H1 (cell line): ENCODE measurements at regions not wholly inside any gene's neighbourhood (a gene's known extent, or its start where the extent isn't known, plus 50 kb on each side); places are given as distances from the start of the nearest gene placed in this dataset.

Experiments used
- CTCF ChIA-PET: fragments of 300-600 bp; sonication (Branson Sonifier 250); formaldehyde crosslinking; loops from one replicate; lab custom pipeline; 2021; ENCODE audit not compliant: partially characterized antibody; lab: Charles Lee
- POLR2A ChIA-PET: fragments of 300-600 bp; sonication (Branson Sonifier 250); formaldehyde crosslinking; loops from one replicate; lab custom pipeline; 2021; ENCODE audit warnings: inconsistent platforms; ENCODE audit not compliant: partially characterized antibody; lab: Charles Lee
- DNase-seq, 2 experiments: peaks; one replicate each; pipeline versions ENCODE4 v3.0.0 to v3.0.0-alpha.2; 2010 to 2022; ENCODE audit warnings: low spot score in 2 of 2, low read depth in 1 of 2, mixed read lengths in 1 of 2
- FAIRE-seq: peaks from 2 replicates; lab custom pipeline; 2011; peaks lifted over from hg19 to GRCh38; lab: Jason Lieb, UNC
- H2AFZ ChIP-seq: 2 replicates; pipeline ENCODE4 v1.8.1; 2012; ENCODE audit warnings: low read length, inconsistent platforms
- H2AK5ac ChIP-seq: 2 replicates; pipeline ENCODE4 v1.6.1; 2013; ENCODE audit warnings: low read depth, low read length
- H2BK120ac ChIP-seq: replicated peaks from 2 replicates; pipeline ENCODE3; 2013; ENCODE audit warnings: low read depth, low read length, inconsistent platforms
- H2BK12ac ChIP-seq: 2 replicates; pipeline ENCODE4 v1.6.1; 2013; ENCODE audit warnings: low read depth, low read length
- H2BK15ac ChIP-seq: 2 replicates; pipeline ENCODE4 v1.6.1; 2013; ENCODE audit warnings: low read length
- H2BK20ac ChIP-seq: 2 replicates; pipeline ENCODE4 v1.6.1; 2013; ENCODE audit warnings: low read length
- H2BK5ac ChIP-seq: 2 replicates; pipeline ENCODE4 v1.6.1; 2013; ENCODE audit warnings: low read depth, low read length
- H3K14ac ChIP-seq: 2 replicates; pipeline ENCODE4 v1.6.1; 2013; ENCODE audit warnings: inconsistent platforms; ENCODE audit not compliant: insufficient read length
- H3K18ac ChIP-seq: 2 replicates; pipeline ENCODE4 v1.6.1; 2013; ENCODE audit warnings: low read length; ENCODE audit errors: extremely low read depth
- H3K23ac ChIP-seq: 2 replicates; pipeline ENCODE4 v1.6.1; 2013; ENCODE audit warnings: inconsistent platforms; ENCODE audit not compliant: insufficient read length
- H3K23me2 ChIP-seq: 2 replicates; pipeline ENCODE4 v1.6.1; 2013; ENCODE audit warnings: low read depth, low read length
- H3K27ac ChIP-seq: 2 replicates; pipeline ENCODE4 v1.6.1; 2011; ENCODE audit warnings: low read depth, low read length, inconsistent platforms
- H3K27me3 ChIP-seq, 4 experiments: replicated peaks in 1 of 4; 1 replicate in 1 of 4; 2 replicates in 3 of 4; pipeline versions ENCODE4 v1.6.1 to v1.8.1; 2011 to 2013; ENCODE audit warnings: low read length in 3 of 4, mild to moderate bottlenecking in 3 of 4, inconsistent platforms in 2 of 4, mixed read lengths in 2 of 4, moderate library complexity in 1 of 4; ENCODE audit not compliant: control insufficient read depth in 3 of 4, insufficient read depth in 3 of 4; ENCODE audit errors: extremely low read depth in 1 of 4
- H3K36me3 ChIP-seq, 4 experiments: 2 replicates each; pipeline versions ENCODE4 v1.6.1 to v1.8.1; 2011 to 2013; ENCODE audit warnings: mild to moderate bottlenecking in 4 of 4, low read length in 3 of 4, moderate library complexity in 2 of 4, control low read depth in 1 of 4, inconsistent platforms in 1 of 4; ENCODE audit not compliant: insufficient read depth in 4 of 4, control insufficient read depth in 2 of 4
- H3K4ac ChIP-seq: replicated peaks from 2 replicates; pipeline ENCODE3; 2013; ENCODE audit warnings: low read length, low read depth, mixed read lengths, inconsistent platforms; ENCODE audit not compliant: insufficient read length
- H3K4me1 ChIP-seq, 4 experiments: replicated peaks in 1 of 4; 1 replicate in 1 of 4; 2 replicates in 3 of 4; pipeline versions ENCODE4 v1.6.1 to v1.8.1; 2011 to 2013; ENCODE audit warnings: low read length in 3 of 4, inconsistent platforms in 2 of 4, mixed read lengths in 1 of 4; ENCODE audit not compliant: insufficient read depth in 4 of 4, control insufficient read depth in 3 of 4
- H3K4me2 ChIP-seq, 2 experiments: 2 replicates each; pipeline versions ENCODE4 v1.6.1 to v1.8.1; 2011 to 2013; ENCODE audit warnings: low read depth in 2 of 2, low read length in 2 of 2, control low read depth in 1 of 2, inconsistent platforms in 1 of 2, mild to moderate bottlenecking in 1 of 2; ENCODE audit not compliant: insufficient read depth in 1 of 2
- H3K4me3 ChIP-seq, 4 experiments: fragments of 200-600, 300-600 bp in 1 of 4; sonication (generic), shearing (Covaris generic), sonication (Bioruptor Twin) in 1 of 4; 2 replicates each; pipeline versions ENCODE4 v1.5.1 to v1.8.1; 2011 to 2016; ENCODE audit warnings: low read length in 4 of 4, low read depth in 3 of 4, control low read depth in 2 of 4, inconsistent platforms in 2 of 4, mild to moderate bottlenecking in 2 of 4, mixed read lengths in 1 of 4, moderate library complexity in 1 of 4; ENCODE audit not compliant: insufficient read depth in 2 of 4; ENCODE audit errors: extremely low read depth in 1 of 4
- H3K56ac ChIP-seq: replicated peaks from 2 replicates; pipeline ENCODE3; 2013; ENCODE audit warnings: low read depth, mild to moderate bottlenecking, mixed read lengths, low read length, inconsistent platforms; ENCODE audit not compliant: insufficient read length
- H3K79me1 ChIP-seq: 2 replicates; pipeline ENCODE4 v1.6.1; 2013; ENCODE audit warnings: low read depth, low read length, control low read depth
- H3K79me2 ChIP-seq, 2 experiments: 2 replicates each; pipeline versions ENCODE4 v1.6.1 to v1.8.1; 2012 to 2013; ENCODE audit warnings: low read length in 2 of 2, mild to moderate bottlenecking in 2 of 2, inconsistent platforms in 1 of 2; ENCODE audit not compliant: insufficient read depth in 2 of 2, control insufficient read depth in 1 of 2
- H3K9ac ChIP-seq, 4 experiments: replicated peaks in 1 of 4; 1 replicate in 1 of 4; 2 replicates in 3 of 4; pipeline versions ENCODE4 v1.6.1 to v1.8.1; 2011 to 2013; ENCODE audit warnings: low read depth in 3 of 4, low read length in 3 of 4, control low read depth in 2 of 4, mild to moderate bottlenecking in 2 of 4, moderate library complexity in 2 of 4, inconsistent platforms in 1 of 4; ENCODE audit errors: extremely low read depth in 1 of 4
- H3K9me3 ChIP-seq, 2 experiments: 2 replicates each; pipeline versions ENCODE4 v1.6.1 to v1.8.1; 2012 to 2013; ENCODE audit warnings: mild to moderate bottlenecking in 2 of 2, moderate library complexity in 2 of 2, control low read depth in 1 of 2, inconsistent platforms in 1 of 2, low read depth in 1 of 2, low read length in 1 of 2, mixed read lengths in 1 of 2; ENCODE audit not compliant: insufficient read depth in 2 of 2
- H4K20me1 ChIP-seq, 2 experiments: replicated peaks in 1 of 2; 2 replicates each; pipeline versions ENCODE3 to v1.8.1; 2011 to 2013; ENCODE audit warnings: inconsistent platforms in 2 of 2, low read length in 2 of 2, mild to moderate bottlenecking in 1 of 2; ENCODE audit not compliant: insufficient read depth in 2 of 2, control insufficient read depth in 1 of 2
- H4K5ac ChIP-seq: 2 replicates; pipeline ENCODE4 v1.6.1; 2013; ENCODE audit warnings: low read length, low read depth, mixed read lengths, inconsistent platforms; ENCODE audit not compliant: insufficient read length
- H4K8ac ChIP-seq: 2 replicates; pipeline ENCODE4 v1.8.0; 2013; ENCODE audit warnings: mild to moderate bottlenecking, moderate library complexity, low read length, inconsistent platforms; ENCODE audit not compliant: insufficient read depth; ENCODE audit errors: extremely low read depth
- H4K91ac ChIP-seq: replicated peaks from 2 replicates; pipeline ENCODE3; 2013; ENCODE audit warnings: low read length, mixed read lengths, inconsistent platforms; ENCODE audit not compliant: insufficient read length
- ASH2L ChIP-seq: fragments of 200-600, 300-600 bp; sonication (generic); IDR thresholded peaks from one replicate; pipeline ENCODE4 v1.7.1; 2017; ENCODE audit warnings: low read length
- CTBP2 ChIP-seq: IDR thresholded peaks from 2 replicates; pipeline ENCODE4 v1.7.0; 2011; ENCODE audit warnings: borderline replicate concordance, mild to moderate bottlenecking, moderate library complexity, mixed read lengths, low read length; ENCODE audit not compliant: insufficient read depth, insufficient read length
- CTCF ChIP-seq, 3 experiments: IDR thresholded peaks; 1 replicate in 2 of 3; 2 replicates in 1 of 3; pipeline versions ENCODE4 v1.5.1 to v1.6.1; 2011; ENCODE audit warnings: low read length in 3 of 3, mild to moderate bottlenecking in 3 of 3, inconsistent platforms in 2 of 3, low read depth in 1 of 3, moderate library complexity in 1 of 3; ENCODE audit not compliant: insufficient read depth in 1 of 3; ENCODE audit errors: control extremely low read depth in 1 of 3
- EGR1 ChIP-seq: IDR thresholded peaks from 2 replicates; pipeline ENCODE4 v1.6.1; 2011; ENCODE audit warnings: low read depth, low read length, borderline replicate concordance
- EZH2 ChIP-seq: fragments of 200-600 bp; sonication (generic); IDR thresholded peaks from 2 replicates; pipeline ENCODE4 v1.7.1; 2012; ENCODE audit warnings: low read depth, mild to moderate bottlenecking, moderate library complexity, low read length, inconsistent platforms; ENCODE audit not compliant: severe bottlenecking
- JUND ChIP-seq: IDR thresholded peaks from 2 replicates; pipeline ENCODE4 v1.6.1; 2011; ENCODE audit warnings: mild to moderate bottlenecking, improper control_type of control experiment, low read length
- KDM5A ChIP-seq: fragments of 200-600 bp; IDR thresholded peaks from 2 replicates; pipeline ENCODE4 v1.7.1; 2012; ENCODE audit warnings: mild to moderate bottlenecking, low read length, inconsistent platforms, mixed read lengths
- MAFK ChIP-seq: IDR thresholded peaks from 2 replicates; pipeline ENCODE4 v1.6.1; 2012; ENCODE audit warnings: low read depth, mild to moderate bottlenecking, improper control_type of control experiment, low read length
- SP2 ChIP-seq: IDR thresholded peaks from 2 replicates; pipeline ENCODE4 v1.6.1; 2012; ENCODE audit warnings: mild to moderate bottlenecking, low read length, inconsistent platforms
- SP4 ChIP-seq: IDR thresholded peaks from 2 replicates; pipeline ENCODE4 v1.6.1; 2012; ENCODE audit warnings: low read length, inconsistent platforms
- TAF1 ChIP-seq: IDR thresholded peaks from 2 replicates; pipeline ENCODE4 v1.6.1; 2011; ENCODE audit warnings: mild to moderate bottlenecking, low read depth, low read length
- YY1 ChIP-seq: IDR thresholded peaks from 2 replicates; pipeline ENCODE4 v1.6.1; 2011; ENCODE audit warnings: low read depth, mild to moderate bottlenecking, low read length
- ZNF274 ChIP-seq: IDR thresholded peaks from 2 replicates; pipeline ENCODE4 v1.7.0; 2012; ENCODE audit warnings: low read length, borderline replicate concordance; ENCODE audit errors: extremely low read depth
- WGBS, 2 experiments: shearing (Covaris generic) in 1 of 2; methylation state at CpG; one replicate each; pipeline versions ENCODE4 v1.1.6 to v1.1.7; 2013 to 2015; ENCODE audit warnings: low lambda C conversion rate in 2 of 2, mixed read lengths in 2 of 2, inconsistent platforms in 1 of 2, low coverage in 1 of 2, missing lambda C conversion rate in 1 of 2; ENCODE audit not compliant: insufficient replicate concordance in 2 of 2, insufficient coverage in 1 of 2, insufficient read length in 1 of 2; ENCODE audit errors: extremely low coverage in 1 of 2, missing lambda C conversion rate in 1 of 2; 5-methylcytosine and 5-hydroxymethylcytosine counted together

DNA sequence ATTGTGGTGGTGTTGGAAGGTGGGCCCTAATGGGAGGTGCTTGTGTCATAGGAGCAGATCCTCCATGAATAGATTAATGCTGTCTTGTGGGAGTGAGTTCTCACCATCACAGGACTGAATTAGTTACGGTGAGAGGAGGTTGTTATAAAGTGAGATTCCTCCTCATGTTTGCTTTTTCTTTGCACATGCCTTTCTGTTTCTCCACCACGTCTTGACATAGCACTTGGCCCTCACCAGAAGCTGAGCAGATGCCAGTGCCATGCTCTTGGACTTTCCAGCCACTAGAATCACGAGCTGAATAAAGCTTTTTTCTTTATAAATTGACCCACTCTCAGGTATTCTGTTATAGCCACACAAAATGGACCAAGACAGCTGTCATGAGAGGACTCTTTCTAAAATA, 194.8 kb downstream of the PTPRU start:
- no peak overlapping the region for H3K4me3 ChIP-seq
- POLR2A ChIA-PET, result no interaction called here
- no peak overlapping the region for H3K18ac ChIP-seq
- H3K23me2 ChIP-seq, result no peaks in the 10 kb centered on the region
- no peak overlapping the region for H2BK120ac ChIP-seq
- no peak overlapping the region for H2BK20ac ChIP-seq
- no peak overlapping the region for H2BK5ac ChIP-seq
- no peak overlapping the region for H3K9ac ChIP-seq
- no peaks in the 10 kb centered on the region for H3K4me1 ChIP-seq
- CTCF ChIA-PET, result interaction anchor here (0.6 to 1.5 kb wide), 5 partner anchors 12 to 272 kb away, joined by 3 to 7 read pairs (median 3); no protein-coding TSS in a partner anchor
- FAIRE-seq, result no peak
- H4K8ac ChIP-seq, result no peak overlapping the region
- no peak overlapping the region for H3K4ac ChIP-seq
- H3K23ac ChIP-seq, result no peak overlapping the region
- H3K14ac ChIP-seq, result no peak overlapping the region
- no peak overlapping the region for H3K27ac ChIP-seq
- no peak overlapping the region for H3K4me2 ChIP-seq
- no peak overlapping the region for H2BK15ac ChIP-seq
- no peaks in the 10 kb centered on the region for H3K79me2 ChIP-seq
- H2AK5ac ChIP-seq, result no peak overlapping the region
- no peaks in the 10 kb centered on the region for H3K79me1 ChIP-seq
- no peak overlapping the region for H2AFZ ChIP-seq
- H4K5ac ChIP-seq, result no peak overlapping the region
- H4K20me1 ChIP-seq, result no peaks in the 10 kb centered on the region
- H2BK12ac ChIP-seq, result no peak overlapping the region
- peaks cover 8 to 9% of the 10 kb centered on the region in 2 experiments; a peak in 3 of 4 replicates for H3K9me3 ChIP-seq
- no peak overlapping the region for H4K91ac ChIP-seq
- H3K36me3 ChIP-seq, result no peaks in the 10 kb centered on the region
- H3K56ac ChIP-seq, result no peak overlapping the region
- H3K27me3 ChIP-seq, result peaks cover 0 to 1% (median 0%) of the 10 kb centered on the region in 4 experiments; a peak in 1 of 7 replicates
- 82% methylated on average over 3 of the region's 3 CpGs; no CpG with 5 or more reads in 1 of the 2 experiments for WGBS, 2 experiments
- no peak for DNase-seq
- TF ChIP-seq EGR1 (no peak), SP2 (no peak), KDM5A (no peak), MAFK (no peak), CTCF (IDR thresholded peaks at IDR 0.05; ENCODE audit: control extremely low read depth in 1 of 3, insufficient read depth in 1 of 3, low read depth in 1 of 3, low read length in 3 of 3) (no peak), EZH2 (no peak), SP4 (no peak), YY1 (no peak), ZNF274 (no peak), TAF1 (no peak), CTBP2 (no peak), ASH2L (no peak), JUND (no peak)
